B cell (primary cell): ENCODE measurements at regions not wholly inside any gene's neighbourhood (a gene's known extent, or its start where the extent isn't known, plus 50 kb on each side); places are given as distances from the start of the nearest gene placed in this dataset.

Experiments
- EZH2 ChIP-seq: IDR thresholded peaks from 2 replicates; pipeline ENCODE4 v1.6.1; 2012; ENCODE audit warnings: borderline replicate concordance, low read depth, mild to moderate bottlenecking, moderate library complexity, low read length; ENCODE audit not compliant: insufficient read depth, poor library complexity, severe bottlenecking
- TF ChIP-seq, protein P1 (sequence below): fragments of 200-600 bp; IDR thresholded peaks from one replicate; pipeline ENCODE4 v1.8.0; 2022; ENCODE audit warnings: antibody characterized with exemption, mild to moderate bottlenecking

DNA sequence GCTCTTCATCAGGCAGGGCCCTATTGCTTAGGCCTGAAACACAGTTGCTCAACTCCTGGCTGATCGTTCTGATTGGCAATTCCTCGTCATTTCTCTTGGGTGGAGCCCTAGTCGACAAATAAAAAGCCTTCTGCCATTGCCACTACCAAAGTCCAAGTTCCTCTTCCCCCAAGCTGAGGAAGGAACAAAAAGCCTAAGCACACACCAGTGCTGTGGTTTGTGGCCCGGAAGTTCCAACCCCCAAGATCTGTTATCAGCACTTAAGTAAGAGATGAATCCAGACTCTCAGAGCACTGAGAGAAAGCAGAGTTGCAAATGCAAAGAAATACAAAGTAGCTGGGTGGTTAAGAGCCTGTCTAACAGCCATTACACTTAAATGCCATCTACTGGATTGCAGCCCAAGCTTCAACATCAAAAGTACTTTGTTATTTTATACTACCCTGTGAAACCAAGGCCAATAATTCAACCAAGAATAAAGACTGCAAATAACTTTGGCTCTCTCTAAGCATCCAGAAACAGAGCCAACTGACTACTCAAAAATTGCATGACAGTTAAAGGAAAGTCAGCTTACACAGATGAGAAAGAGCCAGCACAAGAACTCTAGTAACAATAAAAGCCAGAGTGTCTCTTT, 1024.0 kb downstream of the GRIK2 start:
- TF ChIP-seq, protein P1, sequence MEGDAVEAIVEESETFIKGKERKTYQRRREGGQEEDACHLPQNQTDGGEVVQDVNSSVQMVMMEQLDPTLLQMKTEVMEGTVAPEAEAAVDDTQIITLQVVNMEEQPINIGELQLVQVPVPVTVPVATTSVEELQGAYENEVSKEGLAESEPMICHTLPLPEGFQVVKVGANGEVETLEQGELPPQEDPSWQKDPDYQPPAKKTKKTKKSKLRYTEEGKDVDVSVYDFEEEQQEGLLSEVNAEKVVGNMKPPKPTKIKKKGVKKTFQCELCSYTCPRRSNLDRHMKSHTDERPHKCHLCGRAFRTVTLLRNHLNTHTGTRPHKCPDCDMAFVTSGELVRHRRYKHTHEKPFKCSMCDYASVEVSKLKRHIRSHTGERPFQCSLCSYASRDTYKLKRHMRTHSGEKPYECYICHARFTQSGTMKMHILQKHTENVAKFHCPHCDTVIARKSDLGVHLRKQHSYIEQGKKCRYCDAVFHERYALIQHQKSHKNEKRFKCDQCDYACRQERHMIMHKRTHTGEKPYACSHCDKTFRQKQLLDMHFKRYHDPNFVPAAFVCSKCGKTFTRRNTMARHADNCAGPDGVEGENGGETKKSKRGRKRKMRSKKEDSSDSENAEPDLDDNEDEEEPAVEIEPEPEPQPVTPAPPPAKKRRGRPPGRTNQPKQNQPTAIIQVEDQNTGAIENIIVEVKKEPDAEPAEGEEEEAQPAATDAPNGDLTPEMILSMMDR, result no peak
- TF ChIP-seq EZH2, result no peak
